ENCODE measurements at regions not wholly inside any gene's neighbourhood (a gene's known extent, or its start where the extent isn't known, plus 50 kb on each side); places are given as distances from the start of the nearest gene placed in this dataset.

- no peak overlapping the region for H3K27ac ChIP-seq
- no peak for TF ChIP-seq POLR2A (IDR thresholded peaks at IDR 0.05)
- no peaks in the 10 kb centered on the region for H3K27me3 ChIP-seq
- no peaks in the 10 kb centered on the region for H3K36me3 ChIP-seq (ENCODE audit: low read depth, missing control alignments)
- H3K4me3 ChIP-seq, result no peak overlapping the region
- intact Hi-C loops (cut with DNase I; ENCODE audit: low total_unique reads), result no loop called here
- whole genome bisulfite sequencing, 2 donors, result 75 to 84% methylated on average over 3 of the region's 3 CpGs
- H3K4me1 ChIP-seq, result no peaks in the 10 kb centered on the region
- DNase-seq, result no peak
- no peaks in the 10 kb centered on the region for H3K9me3 ChIP-seq
These were observed 1408.4 kb upstream of the TENM4 start for GRCh38 chr11:80849253-80849652.

- DNase-seq, result no peak
- no peak overlapping the region for H3K4me3 ChIP-seq
- no peaks in the 10 kb centered on the region for H3K9me3 ChIP-seq
- no peaks in the 10 kb centered on the region for H3K4me1 ChIP-seq
- no peak overlapping the region for H3K27ac ChIP-seq
- no peaks in the 10 kb centered on the region for H3K27me3 ChIP-seq
- no peak for TF ChIP-seq POLR2A (IDR thresholded peaks at IDR 0.05)
- TF ChIP-seq, protein P1, sequence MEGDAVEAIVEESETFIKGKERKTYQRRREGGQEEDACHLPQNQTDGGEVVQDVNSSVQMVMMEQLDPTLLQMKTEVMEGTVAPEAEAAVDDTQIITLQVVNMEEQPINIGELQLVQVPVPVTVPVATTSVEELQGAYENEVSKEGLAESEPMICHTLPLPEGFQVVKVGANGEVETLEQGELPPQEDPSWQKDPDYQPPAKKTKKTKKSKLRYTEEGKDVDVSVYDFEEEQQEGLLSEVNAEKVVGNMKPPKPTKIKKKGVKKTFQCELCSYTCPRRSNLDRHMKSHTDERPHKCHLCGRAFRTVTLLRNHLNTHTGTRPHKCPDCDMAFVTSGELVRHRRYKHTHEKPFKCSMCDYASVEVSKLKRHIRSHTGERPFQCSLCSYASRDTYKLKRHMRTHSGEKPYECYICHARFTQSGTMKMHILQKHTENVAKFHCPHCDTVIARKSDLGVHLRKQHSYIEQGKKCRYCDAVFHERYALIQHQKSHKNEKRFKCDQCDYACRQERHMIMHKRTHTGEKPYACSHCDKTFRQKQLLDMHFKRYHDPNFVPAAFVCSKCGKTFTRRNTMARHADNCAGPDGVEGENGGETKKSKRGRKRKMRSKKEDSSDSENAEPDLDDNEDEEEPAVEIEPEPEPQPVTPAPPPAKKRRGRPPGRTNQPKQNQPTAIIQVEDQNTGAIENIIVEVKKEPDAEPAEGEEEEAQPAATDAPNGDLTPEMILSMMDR (IDR thresholded peaks at IDR 0.05), result no peak
- intact Hi-C loops (cut with DNase I; ENCODE audit: low total_unique reads), result no loop called here
- 69 to 80% methylated on average over 3 of the region's 3 CpGs for WGBS, 2 donors
- no peaks in the 10 kb centered on the region for H3K36me3 ChIP-seq (ENCODE audit: low read depth, missing control alignments)
These were observed 1406.1 kb upstream of the TENM4 start for GRCh38 chr11:80846979-80847378.

DNA sequence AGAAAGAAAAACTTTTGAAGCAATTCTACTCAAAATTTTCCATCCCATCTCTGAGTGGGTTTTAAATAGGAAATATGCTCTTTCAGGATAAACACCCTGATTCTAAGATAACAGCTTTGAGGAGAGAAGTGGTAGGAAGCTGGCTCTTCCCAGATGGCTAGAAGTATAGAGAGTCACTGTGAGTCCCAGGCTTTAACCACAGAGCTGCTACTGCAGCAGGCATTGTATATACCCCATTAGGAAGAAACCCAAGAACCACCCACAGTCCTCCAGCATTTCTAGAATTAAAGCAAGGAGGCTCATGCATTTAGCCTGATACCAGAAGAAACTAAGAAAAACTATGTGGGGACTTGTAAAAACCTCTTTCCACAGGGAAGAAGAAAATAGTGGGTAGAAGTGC is 1405.6 kb upstream of the TENM4 start:
- intact Hi-C loops (cut with DNase I; ENCODE audit: low total_unique reads), result no loop called here
- no peaks in the 10 kb centered on the region for H3K36me3 ChIP-seq (ENCODE audit: low read depth, missing control alignments)
- no peak for DNase-seq
- no peaks in the 10 kb centered on the region for H3K9me3 ChIP-seq
- no peaks in the 10 kb centered on the region for H3K4me1 ChIP-seq
- no peaks in the 10 kb centered on the region for H3K27me3 ChIP-seq
- no peak overlapping the region for H3K4me3 ChIP-seq
- TF ChIP-seq, protein P1 (IDR thresholded peaks at IDR 0.05), result no peak
- TF ChIP-seq POLR2A (IDR thresholded peaks at IDR 0.05), result no peak
- H3K27ac ChIP-seq, result no peak overlapping the region

DNA sequence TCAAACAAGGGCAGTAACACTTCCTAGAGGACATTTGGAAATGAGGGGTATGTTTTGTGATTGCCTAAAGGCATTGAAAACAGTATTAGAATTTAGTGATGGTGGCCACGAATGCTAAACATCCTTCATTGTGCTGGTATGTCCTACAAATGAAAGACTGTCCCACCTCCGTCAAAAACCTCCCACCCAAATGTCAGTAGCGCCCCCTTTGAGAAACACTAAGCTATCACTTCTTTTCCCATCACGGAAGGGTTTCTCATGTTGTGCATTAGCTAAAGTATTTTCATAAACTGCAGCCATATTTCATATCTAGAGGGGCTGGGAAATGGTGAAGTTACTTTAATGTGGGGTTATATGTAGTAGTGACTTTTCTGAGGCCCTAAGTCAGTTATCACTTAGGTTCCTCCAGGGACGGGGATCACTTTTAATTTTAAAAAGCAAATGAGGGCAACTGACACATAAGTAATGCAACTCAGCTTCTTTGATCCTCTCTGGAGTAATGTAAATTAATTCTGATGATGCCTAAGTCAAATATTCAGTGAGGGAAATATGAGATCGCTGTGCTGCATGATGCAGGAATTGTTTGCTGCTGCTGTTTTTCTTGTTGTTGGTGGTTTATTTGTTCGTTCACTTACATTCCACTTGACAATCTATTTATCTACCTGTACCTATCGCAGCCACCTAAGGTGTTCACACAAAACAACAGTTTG is 1403.4 kb upstream of the TENM4 start:
- no peaks in the 10 kb centered on the region for H3K27me3 ChIP-seq
- TF ChIP-seq, protein P1 (IDR thresholded peaks at IDR 0.05), result no peak
- no peak for TF ChIP-seq POLR2A (IDR thresholded peaks at IDR 0.05)
- no peaks in the 10 kb centered on the region for H3K4me1 ChIP-seq
- intact Hi-C loops (cut with DNase I; ENCODE audit: low total_unique reads), result no loop called here
- no peaks in the 10 kb centered on the region for H3K9me3 ChIP-seq
- no peaks in the 10 kb centered on the region for H3K36me3 ChIP-seq (ENCODE audit: low read depth, missing control alignments)
- no peak for DNase-seq
- no peak overlapping the region for H3K4me3 ChIP-seq
- no peak overlapping the region for H3K27ac ChIP-seq
- WGBS, 2 donors, result 87 to 90% methylated on average over 8 of the region's 8 CpGs

DNA sequence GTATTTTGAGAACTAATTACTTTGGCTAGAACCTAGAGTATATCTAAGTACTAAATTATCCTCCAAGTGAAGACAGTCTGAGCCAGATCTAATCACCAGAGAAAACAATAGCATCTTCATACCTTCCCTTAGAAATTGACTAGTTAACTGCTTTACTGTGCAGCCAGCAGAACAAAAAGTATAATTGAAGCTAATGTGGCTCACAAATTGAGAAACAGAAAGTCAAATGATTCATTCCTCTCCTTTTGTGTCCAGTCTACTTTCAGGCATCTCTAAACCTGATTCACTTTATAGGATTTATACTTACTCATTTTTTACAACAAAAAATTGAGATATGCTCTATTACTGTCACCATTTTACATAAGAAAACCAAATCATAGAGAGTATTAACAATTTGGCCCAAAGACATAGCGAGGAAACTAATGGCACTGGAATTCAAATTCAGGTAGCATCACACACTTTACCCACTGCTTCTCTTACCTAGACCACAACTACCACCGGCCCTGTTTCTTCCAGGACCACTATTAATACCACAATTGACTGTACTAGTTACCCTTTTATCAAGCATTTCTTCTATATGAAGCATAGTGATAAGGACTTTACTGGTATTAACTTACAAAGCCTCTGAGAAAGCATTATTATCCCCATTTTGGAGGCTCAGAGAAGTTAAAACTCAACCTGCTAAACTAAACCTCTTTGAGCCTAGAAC is 1402.6 kb upstream of the TENM4 start:
- Histone ChIP-seq H3K27ac (no peak overlapping the region), H3K36me3 (ENCODE audit: low read depth, missing control alignments) (no peaks in the 10 kb centered on the region), H3K27me3 (no peaks in the 10 kb centered on the region), H3K4me1 (no peaks in the 10 kb centered on the region), H3K4me3 (no peak overlapping the region), H3K9me3 (no peaks in the 10 kb centered on the region)
- intact Hi-C loops (cut with DNase I; ENCODE audit: low total_unique reads), result no loop called here
- TF ChIP-seq, protein P1 (IDR thresholded peaks at IDR 0.05), result no peak
- TF ChIP-seq POLR2A (IDR thresholded peaks at IDR 0.05), result no peak
- WGBS, 2 donors, result 92 to 93% methylated on average over 2 of the region's 2 CpGs
- no peak for DNase-seq
